HepG2 (cell line): ENCODE measurements at regions not wholly inside any gene's neighbourhood (a gene's known extent, or its start where the extent isn't known, plus 50 kb on each side); places are given as distances from the start of the nearest gene placed in this dataset.

Experiments used
- ATAC-seq: fragments of 200-7000 bp; cut with Tn5 transposase; 3 replicates; pipeline ENCODE4 v1.9.1; 2020; ENCODE audit warnings: mild to moderate bottlenecking, moderate library complexity
- BruUV-seq: library from RNA; stranded (reverse); fragments of 400-500 nt; replicated peaks from 2 replicates; lab custom pipeline; 2021; lab: Mats Ljungman, UMichigan
- CTCF ChIA-PET: fragments of 300-600 bp; formaldehyde crosslinking; extraction: SDS; loops from one replicate; lab custom pipeline; 2021; ENCODE audit warnings: low total read pairs, inconsistent platforms, low intra/inter-chr PET ratio; lab: Yijun Ruan, JAX
- POLR2A ChIA-PET: fragments of 350-600 bp; sonication (Branson Sonifier 250); formaldehyde crosslinking; loops from one replicate; lab custom pipeline; 2020; ENCODE audit warnings: antibody characterized with exemption, inconsistent platforms; lab: Yijun Ruan, JAX
- DNase-seq: peaks from one replicate; pipeline ENCODE4 v3.0.0-alpha.2; 2015; ENCODE audit warnings: low spot score
- FAIRE-seq: peaks from 3 replicates; lab custom pipeline; 2011; peaks lifted over from hg19 to GRCh38; lab: Jason Lieb, UNC
- H2AFZ ChIP-seq: one replicate; pipeline ENCODE4 v1.6.1; 2011; ENCODE audit warnings: low read length, inconsistent platforms
- H3K27ac ChIP-seq: fragments of 300-600 bp; 3 replicates; pipeline ENCODE4 v1.8.0; 2011; ENCODE audit warnings: mixed run types, mild to moderate bottlenecking, mixed read lengths, low read length, inconsistent platforms; ENCODE audit not compliant: insufficient read depth; ENCODE audit errors: extremely low read length
- H3K27me3 ChIP-seq, 2 experiments: fragments of 200-600 bp in 1 of 2; 2 replicates in 1 of 2; 3 replicates in 1 of 2; pipeline versions ENCODE4 v1.6.0 to v1.8.0; 2011; ENCODE audit warnings: low read length in 2 of 2, mild to moderate bottlenecking in 2 of 2, moderate library complexity in 2 of 2, inconsistent platforms in 1 of 2; ENCODE audit not compliant: insufficient read depth in 2 of 2, control insufficient read depth in 1 of 2
- H3K36me3 ChIP-seq, 2 experiments: fragments of 200-600 bp in 1 of 2; replicated peaks in 1 of 2; 2 replicates in 1 of 2; 3 replicates in 1 of 2; pipeline versions ENCODE4 v1.5.1 to v1.8.0; 2011; ENCODE audit warnings: low read length in 2 of 2, inconsistent platforms in 1 of 2; ENCODE audit not compliant: insufficient read depth in 2 of 2, control insufficient read depth in 1 of 2
- H3K4me1 ChIP-seq: 2 replicates; pipeline ENCODE4 v1.5.1; 2012; ENCODE audit warnings: low read length, inconsistent platforms; ENCODE audit not compliant: insufficient read depth
- H3K4me2 ChIP-seq: 2 replicates; pipeline ENCODE4 v1.6.0; 2011; ENCODE audit warnings: low read depth, low read length, inconsistent platforms
- H3K4me3 ChIP-seq, 3 experiments: fragments of 200-600 bp in 1 of 3; sonication (generic), shearing (Covaris generic) in 1 of 3; replicated peaks in 1 of 3; 2 replicates each; pipeline ENCODE4 v1.5.1; 2011 to 2016; ENCODE audit warnings: low read length in 3 of 3, inconsistent platforms in 2 of 3, low read depth in 2 of 3, mild to moderate bottlenecking in 2 of 3, control low read depth in 1 of 3, mixed read lengths in 1 of 3; ENCODE audit not compliant: insufficient read depth in 1 of 3
- H3K79me2 ChIP-seq: one replicate; pipeline ENCODE4 v1.6.1; 2011; ENCODE audit warnings: low read length, inconsistent platforms; ENCODE audit not compliant: insufficient read depth
- H3K9ac ChIP-seq: 2 replicates; pipeline ENCODE4 v1.6.0; 2011; ENCODE audit warnings: mild to moderate bottlenecking, low read depth, low read length, inconsistent platforms; ENCODE audit not compliant: insufficient read depth
- H3K9me3 ChIP-seq: 2 replicates; pipeline ENCODE4 v1.5.1; 2012; ENCODE audit warnings: mild to moderate bottlenecking, low read length
- H4K20me1 ChIP-seq: 2 replicates; pipeline ENCODE4 v1.6.0; 2011; ENCODE audit warnings: inconsistent platforms, mild to moderate bottlenecking, low read length, moderate library complexity; ENCODE audit not compliant: insufficient read depth
- ARHGAP35 ChIP-seq: sonication (generic); formaldehyde crosslinking; IDR thresholded peaks from 2 replicates; pipeline ENCODE4 v1.9.0; 2022; ENCODE audit warnings: mild to moderate bottlenecking, inconsistent platforms, moderate library complexity, missing genetic modification reagents, borderline replicate concordance
- FOXK2 ChIP-seq: fragments of 450-650 bp; IDR thresholded peaks from 2 replicates; pipeline ENCODE4 v1.6.1; 2016
- HINFP ChIP-seq: sonication (generic); formaldehyde crosslinking; IDR thresholded peaks from 2 replicates; pipeline ENCODE4 v1.4.0; 2020; ENCODE audit warnings: low read depth, mild to moderate bottlenecking, missing genetic modification reagents
- MAZ ChIP-seq, 2 experiments: sonication (generic) in 1 of 2; formaldehyde crosslinking in 1 of 2; IDR thresholded peaks; 2 replicates each; pipeline versions ENCODE4 v1.5.0 to v1.6.1; 2012 to 2020; ENCODE audit warnings: low read depth in 2 of 2, mild to moderate bottlenecking in 2 of 2, borderline replicate concordance in 1 of 2, improper control_type of control experiment in 1 of 2, low read length in 1 of 2, missing genetic modification reagents in 1 of 2, moderate library complexity in 1 of 2
- RBM39 ChIP-seq: fragments of 200-400 bp; formaldehyde crosslinking; IDR thresholded peaks from one replicate; pipeline ENCODE4 v1.6.1; 2018; ENCODE audit warnings: antibody characterized with exemption, mild to moderate bottlenecking, low read depth, low read length; ENCODE audit not compliant: poor library complexity, severe bottlenecking
- STAT6 ChIP-seq: sonication (generic); formaldehyde crosslinking; IDR thresholded peaks from 2 replicates; pipeline ENCODE4 v1.4.0; 2020; ENCODE audit warnings: missing genetic modification reagents, mild to moderate bottlenecking, borderline replicate concordance
- ZBTB49 ChIP-seq: sonication (generic); formaldehyde crosslinking; IDR thresholded peaks from 2 replicates; pipeline ENCODE4 v1.4.0; 2020; ENCODE audit warnings: missing genetic modification reagents, borderline replicate concordance
- ZGPAT ChIP-seq: IDR thresholded peaks from 2 replicates; pipeline ENCODE4 v1.6.1; 2016; ENCODE audit warnings: mild to moderate bottlenecking
- ZNF44 ChIP-seq: sonication (generic); formaldehyde crosslinking; IDR thresholded peaks from 2 replicates; pipeline ENCODE4 v1.5.1; 2020; ENCODE audit warnings: mild to moderate bottlenecking, missing genetic modification reagents
- ZNF879 ChIP-seq: sonication (generic); formaldehyde crosslinking; IDR thresholded peaks from 2 replicates; pipeline ENCODE4 v1.8.1; 2023; ENCODE audit warnings: missing genetic modification reagents
- WGBS: methylation state at CpG from one replicate; pipeline ENCODE4 v1.1.6; 2017; ENCODE audit warnings: low lambda C conversion rate; 5-methylcytosine and 5-hydroxymethylcytosine counted together
- in situ Hi-C: cut with HindIII; loops from 2 replicates; pipeline ENCODE4 v1.10.0; 2017; ENCODE audit warnings: low pct_unique_long_range_greater_than_20kb; ENCODE audit not compliant: extremely low pct_ligation_motif_present
- intact Hi-C: fragments of 100-400 bp; cut with micrococcal nuclease; formaldehyde crosslinking; loops from one replicate; pipeline ENCODE4 v1.10.0; 2022; ENCODE audit not compliant: unreplicated experiment

- TF ChIP-seq STAT6 (CRISPR knock-in tag) (no peak), ZNF879 (CRISPR knock-in tag) (no peak), FOXK2 (no peak)
Observed at GRCh38 chr12:38156497-38157245, 159.9 kb upstream of the ALG10B start (continued).

- 42% methylated on average over 29 of the region's 39 CpGs for WGBS
- FAIRE-seq (no peak), DNase-seq (no peak), ATAC-seq (no peak)
- no peaks in the 10 kb centered on the region for H4K20me1 ChIP-seq
- H2AFZ ChIP-seq = no peak overlapping the region
- no peak overlapping the region for H3K9ac ChIP-seq
- ChIA-PET CTCF (no interaction called here), POLR2A (no interaction called here)
- no peak overlapping the region for H3K27ac ChIP-seq
- H3K4me3 ChIP-seq = no peak overlapping the region
- no peaks in the 10 kb centered on the region for H3K36me3 ChIP-seq
- no peaks in the 10 kb centered on the region for H3K9me3 ChIP-seq
- H3K4me2 ChIP-seq = no peak overlapping the region
- peaks cover 4 to 50% of the 10 kb centered on the region in 2 experiments; a peak in 4 of 5 replicates for H3K27me3 ChIP-seq
- BruUV-seq = no TSS peak
- no peaks in the 10 kb centered on the region for H3K79me2 ChIP-seq
- in situ Hi-C loops (no loop called here), intact Hi-C loops (no loop called here)
- no peaks in the 10 kb centered on the region for H3K4me1 ChIP-seq
- TF ChIP-seq ZGPAT (CRISPR knock-in tag) (no peak), ARHGAP35 (CRISPR knock-in tag) (no peak), MAZ (IDR thresholded peaks at IDR 0.05; ENCODE audit: borderline replicate concordance, low read depth, low read length) (no peak), MAZ (CRISPR knock-in tag; IDR thresholded peaks at IDR 0.05; ENCODE audit: low read depth) (no peak), ZBTB49 (no peak), RBM39 (no peak), HINFP (CRISPR knock-in tag) (no peak), ZNF44 (CRISPR knock-in tag) (no peak)
Observed at GRCh38 chr12:38157274-38157932, 159.2 kb upstream of the ALG10B start.
